ENCODE measurements at regions not wholly inside any gene's neighbourhood (a gene's known extent, or its start where the extent isn't known, plus 50 kb on each side); places are given as distances from the start of the nearest gene placed in this dataset.

GRCh38 chr2:83808878-83809277 lies 650.2 kb downstream of the SUCLG1 start:
- TF ChIP-seq CTCF (IDR thresholded peaks at IDR 0.05) (no peak), POLR2A (IDR thresholded peaks at IDR 0.05) (no peak)
